SKM-1 (cell line): ENCODE measurements at regions not wholly inside any gene's neighbourhood (a gene's known extent, or its start where the extent isn't known, plus 50 kb on each side); places are given as distances from the start of the nearest gene placed in this dataset.
"Not testable (repeated sequence)": the region's sequence is repeated elsewhere in the genome, so short reads cannot be mapped to it uniquely, and the experiment has no call there.

Source experiments
- DNase-seq: peaks from one replicate; lab custom pipeline; 2025; ENCODE audit not compliant: unreplicated experiment; lab: John Stamatoyannopoulos, UW

GRCh38 chr6:90463359-90463758, 123.5 kb downstream of the MAP3K7 start:
- DNase-seq, result no peak

GRCh38 chr6:90462102-90462501, 124.8 kb downstream of the MAP3K7 start:
- no peak for DNase-seq

GRCh38 chr6:90461383-90461782, 125.5 kb downstream of the MAP3K7 start:
- no peak for DNase-seq

GRCh38 chr6:90460051-90460450, 126.8 kb downstream of the MAP3K7 start:
- no peak for DNase-seq

- DNase-seq, result no peak
These were observed 127.6 kb downstream of the MAP3K7 start for GRCh38 chr6:90459225-90459758.

- no peak for DNase-seq
These were observed 128.3 kb downstream of the MAP3K7 start for GRCh38 chr6:90458353-90459224.

- DNase-seq, result no peak
These were observed 129.0 kb downstream of the MAP3K7 start for GRCh38 chr6:90457867-90458259.

GRCh38 chr6:90456997-90457866, 129.6 kb downstream of the MAP3K7 start:
- not testable (repeated sequence) for DNase-seq

GRCh38 chr6:90456001-90456400, 130.9 kb downstream of the MAP3K7 start:
- no peak for DNase-seq

- DNase-seq, result no peak
These were observed 131.9 kb downstream of the MAP3K7 start for GRCh38 chr6:90454836-90455427.

- no peak for DNase-seq
These were observed 136.5 kb downstream of the MAP3K7 start for GRCh38 chr6:90450268-90450953.

GRCh38 chr6:90449311-90449710, 137.6 kb downstream of the MAP3K7 start:
- no peak for DNase-seq

- DNase-seq, result no peak
These were observed 138.0 kb downstream of the MAP3K7 start for GRCh38 chr6:90448836-90449235.

GRCh38 chr6:90446164-90446563, 140.7 kb downstream of the MAP3K7 start:
- no peak for DNase-seq

GRCh38 chr6:90445533-90446108, 141.3 kb downstream of the MAP3K7 start:
- no peak for DNase-seq

- DNase-seq, result no peak
These were observed 142.6 kb downstream of the MAP3K7 start for GRCh38 chr6:90444160-90444714.

GRCh38 chr6:90442366-90442765, 144.5 kb downstream of the MAP3K7 start:
- no peak for DNase-seq

- no peak for DNase-seq
These were observed 144.1 kb upstream of the BACH2 start for GRCh38 chr6:90440586-90441283.

GRCh38 chr6:90439586-90439985, 142.9 kb upstream of the BACH2 start:
- no peak for DNase-seq
